BE2C (cell line): ENCODE measurements at regions not wholly inside any gene's neighbourhood (a gene's known extent, or its start where the extent isn't known, plus 50 kb on each side); places are given as distances from the start of the nearest gene placed in this dataset.
"Not testable (repeated sequence)": the region's sequence is repeated elsewhere in the genome, so short reads cannot be mapped to it uniquely, and the experiment has no call there.

ENCODE experiments used
- DNase-seq: peaks from one replicate; pipeline ENCODE4 v3.0.0-alpha.2; 2020
- H3K27me3 ChIP-seq: fragments of 250-450 bp; sonication (Bioruptor Pico); 2 replicates; pipeline ENCODE4 v1.5.1; 2020; ENCODE audit warnings: mild to moderate bottlenecking
- H3K36me3 ChIP-seq: fragments of 250-450 bp; sonication (Bioruptor Pico); 2 replicates; pipeline ENCODE4 v1.5.1; 2020; ENCODE audit warnings: mild to moderate bottlenecking
- H3K4me1 ChIP-seq: fragments of 250-450 bp; sonication (Bioruptor Pico); 2 replicates; pipeline ENCODE4 v1.5.1; 2020
- H3K4me3 ChIP-seq: 2 replicates; pipeline ENCODE4 v1.5.1; 2011; ENCODE audit warnings: low read depth, low read length
- H3K9me3 ChIP-seq: fragments of 250-450 bp; sonication (Bioruptor Pico); 2 replicates; pipeline ENCODE4 v1.5.1; 2020
- TF ChIP-seq, protein P1 (sequence below): IDR thresholded peaks from 2 replicates; pipeline ENCODE4 v1.5.1; 2012; ENCODE audit warnings: mild to moderate bottlenecking, low read depth, low read length

DNA sequence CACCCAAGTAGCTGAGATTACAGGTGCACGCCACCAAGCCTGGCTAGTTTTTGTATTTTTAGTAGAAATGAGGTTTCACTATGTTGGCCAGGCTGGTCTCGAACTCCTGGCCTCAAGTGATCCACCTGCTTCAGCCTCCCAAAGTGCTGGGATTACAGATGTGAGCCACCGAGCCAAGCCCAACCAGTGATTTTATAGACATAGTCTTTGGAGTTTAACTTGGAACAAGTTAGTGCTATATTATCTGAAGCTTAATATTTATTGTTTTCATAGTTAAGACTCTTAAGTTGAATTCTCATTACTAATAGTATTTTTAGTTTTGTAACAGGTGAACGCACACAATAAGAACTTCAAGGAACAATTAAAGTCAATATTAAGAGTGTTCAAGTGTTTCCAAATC, 122.1 kb downstream of the SPAG6 start:
- H3K36me3 ChIP-seq, DNase-seq, H3K9me3 ChIP-seq, H3K27me3 ChIP-seq, H3K4me3 ChIP-seq, H3K4me1 ChIP-seq: not testable (repeated sequence)

DNA sequence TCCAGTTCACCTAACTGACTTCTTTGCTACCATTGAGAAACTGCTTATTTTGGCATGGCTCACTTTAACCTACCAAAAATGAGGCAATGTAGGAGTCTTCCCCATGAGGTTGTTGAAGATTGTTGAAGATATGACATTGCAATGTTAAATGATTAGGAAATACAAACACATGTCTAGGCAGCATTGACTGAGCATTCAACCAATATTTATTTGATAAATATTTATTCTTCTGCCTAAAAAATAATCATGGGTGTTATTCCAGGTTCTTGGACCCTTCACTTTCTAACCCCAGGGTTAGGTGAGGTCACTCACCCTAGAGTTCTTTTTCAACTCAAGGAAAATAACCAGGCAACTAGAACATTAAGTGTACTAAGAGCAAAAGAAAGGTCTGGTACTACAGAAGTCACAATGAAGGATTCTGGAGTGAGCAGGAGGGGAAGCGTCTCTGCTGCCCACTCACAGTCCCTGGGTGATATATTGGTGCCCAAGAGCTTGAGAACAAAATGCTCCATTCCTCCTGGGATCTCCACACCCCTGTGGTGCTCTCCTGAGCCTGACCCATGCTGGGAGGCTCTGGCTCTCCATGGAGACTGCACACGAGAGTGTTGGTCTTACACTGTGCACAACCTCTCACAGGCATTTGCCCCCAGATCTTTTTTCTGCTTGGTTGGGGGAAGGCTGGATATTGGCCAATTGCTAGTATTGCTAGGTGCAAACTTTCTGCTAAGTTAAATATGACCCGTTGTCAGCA, 123.4 kb downstream of the SPAG6 start:
- H3K27me3 ChIP-seq, result no peaks in the 10 kb centered on the region
- H3K9me3 ChIP-seq, result no peaks in the 10 kb centered on the region
- no peaks in the 10 kb centered on the region for H3K36me3 ChIP-seq
- TF ChIP-seq, protein P1, sequence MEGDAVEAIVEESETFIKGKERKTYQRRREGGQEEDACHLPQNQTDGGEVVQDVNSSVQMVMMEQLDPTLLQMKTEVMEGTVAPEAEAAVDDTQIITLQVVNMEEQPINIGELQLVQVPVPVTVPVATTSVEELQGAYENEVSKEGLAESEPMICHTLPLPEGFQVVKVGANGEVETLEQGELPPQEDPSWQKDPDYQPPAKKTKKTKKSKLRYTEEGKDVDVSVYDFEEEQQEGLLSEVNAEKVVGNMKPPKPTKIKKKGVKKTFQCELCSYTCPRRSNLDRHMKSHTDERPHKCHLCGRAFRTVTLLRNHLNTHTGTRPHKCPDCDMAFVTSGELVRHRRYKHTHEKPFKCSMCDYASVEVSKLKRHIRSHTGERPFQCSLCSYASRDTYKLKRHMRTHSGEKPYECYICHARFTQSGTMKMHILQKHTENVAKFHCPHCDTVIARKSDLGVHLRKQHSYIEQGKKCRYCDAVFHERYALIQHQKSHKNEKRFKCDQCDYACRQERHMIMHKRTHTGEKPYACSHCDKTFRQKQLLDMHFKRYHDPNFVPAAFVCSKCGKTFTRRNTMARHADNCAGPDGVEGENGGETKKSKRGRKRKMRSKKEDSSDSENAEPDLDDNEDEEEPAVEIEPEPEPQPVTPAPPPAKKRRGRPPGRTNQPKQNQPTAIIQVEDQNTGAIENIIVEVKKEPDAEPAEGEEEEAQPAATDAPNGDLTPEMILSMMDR, result no peak
- peaks cover 2% of the 10 kb centered on the region; the same call in 1 of the 2 replicates for H3K4me1 ChIP-seq
- H3K4me3 ChIP-seq, result no peak overlapping the region
- DNase-seq, result no peak

GRCh38 chr10:22473044-22473443, 127.7 kb downstream of the SPAG6 start:
- H3K9me3 ChIP-seq, result no peaks in the 10 kb centered on the region
- TF ChIP-seq, protein P1, result no peak
- no peak overlapping the region for H3K4me3 ChIP-seq
- no peaks in the 10 kb centered on the region for H3K36me3 ChIP-seq
- no peaks in the 10 kb centered on the region for H3K27me3 ChIP-seq
- peak; percentile 36 for DNase-seq
- H3K4me1 ChIP-seq, result peaks cover 7% of the 10 kb centered on the region; the same call in 1 of the 2 replicates

GRCh38 chr10:22473459-22473858, 128.2 kb downstream of the SPAG6 start:
- TF ChIP-seq, protein P1, result no peak
- no peak for DNase-seq
- Histone ChIP-seq H3K4me1 (peaks cover 7% of the 10 kb centered on the region; the same call in 1 of the 2 replicates), H3K36me3 (no peaks in the 10 kb centered on the region), H3K4me3 (no peak overlapping the region), H3K27me3 (no peaks in the 10 kb centered on the region), H3K9me3 (no peaks in the 10 kb centered on the region)

GRCh38 chr10:22475651-22476600, 130.6 kb downstream of the SPAG6 start:
- TF ChIP-seq, protein P1, result no peak
- no peak for DNase-seq
- no peaks in the 10 kb centered on the region for H3K27me3 ChIP-seq
- H3K36me3 ChIP-seq, result no peaks in the 10 kb centered on the region
- peaks cover 7% of the 10 kb centered on the region; the same call in 1 of the 2 replicates for H3K4me1 ChIP-seq
- H3K9me3 ChIP-seq, result no peaks in the 10 kb centered on the region
- H3K4me3 ChIP-seq, result peak overlapping the region; percentile 54

GRCh38 chr10:22476601-22477321, 131.5 kb downstream of the SPAG6 start:
- DNase-seq, result no peak
- Histone ChIP-seq H3K36me3 (no peaks in the 10 kb centered on the region), H3K27me3 (no peaks in the 10 kb centered on the region), H3K4me3 (no peak overlapping the region), H3K4me1 (peaks cover 7% of the 10 kb centered on the region; the same call in 1 of the 2 replicates), H3K9me3 (no peaks in the 10 kb centered on the region)
- TF ChIP-seq, protein P1, result no peak
